ENCODE measurements at regions not wholly inside any gene's neighbourhood (a gene's known extent, or its start where the extent isn't known, plus 50 kb on each side); places are given as distances from the start of the nearest gene placed in this dataset.

DNA sequence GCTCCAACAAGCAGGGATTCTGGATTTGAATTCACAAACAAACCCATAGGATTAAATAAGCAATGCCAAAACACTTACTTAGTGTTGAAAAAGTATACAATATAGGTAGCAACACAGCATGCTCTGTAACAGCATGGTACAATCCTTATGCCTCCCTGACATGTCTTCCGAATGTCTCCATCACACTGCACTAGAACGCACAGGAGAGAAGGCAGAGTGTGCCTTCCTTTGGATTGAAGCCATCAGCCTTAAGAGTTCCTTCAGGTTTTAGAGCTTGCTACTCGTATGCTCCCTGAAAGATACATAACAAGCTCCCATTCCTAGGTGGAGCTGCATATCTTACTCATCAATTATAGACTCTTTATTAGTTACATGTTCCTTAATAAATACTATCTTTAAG lies 1573.9 kb upstream of the PRR20A start:
- TF ChIP-seq BRCA1 (IDR thresholded peaks at IDR 0.05; ENCODE audit: low read depth, low read length), result no peak
- TF ChIP-seq, protein P1, sequence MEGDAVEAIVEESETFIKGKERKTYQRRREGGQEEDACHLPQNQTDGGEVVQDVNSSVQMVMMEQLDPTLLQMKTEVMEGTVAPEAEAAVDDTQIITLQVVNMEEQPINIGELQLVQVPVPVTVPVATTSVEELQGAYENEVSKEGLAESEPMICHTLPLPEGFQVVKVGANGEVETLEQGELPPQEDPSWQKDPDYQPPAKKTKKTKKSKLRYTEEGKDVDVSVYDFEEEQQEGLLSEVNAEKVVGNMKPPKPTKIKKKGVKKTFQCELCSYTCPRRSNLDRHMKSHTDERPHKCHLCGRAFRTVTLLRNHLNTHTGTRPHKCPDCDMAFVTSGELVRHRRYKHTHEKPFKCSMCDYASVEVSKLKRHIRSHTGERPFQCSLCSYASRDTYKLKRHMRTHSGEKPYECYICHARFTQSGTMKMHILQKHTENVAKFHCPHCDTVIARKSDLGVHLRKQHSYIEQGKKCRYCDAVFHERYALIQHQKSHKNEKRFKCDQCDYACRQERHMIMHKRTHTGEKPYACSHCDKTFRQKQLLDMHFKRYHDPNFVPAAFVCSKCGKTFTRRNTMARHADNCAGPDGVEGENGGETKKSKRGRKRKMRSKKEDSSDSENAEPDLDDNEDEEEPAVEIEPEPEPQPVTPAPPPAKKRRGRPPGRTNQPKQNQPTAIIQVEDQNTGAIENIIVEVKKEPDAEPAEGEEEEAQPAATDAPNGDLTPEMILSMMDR (IDR thresholded peaks at IDR 0.05; ENCODE audit: control extremely low read depth in 1 of 3, insufficient read depth in 1 of 3, low read depth in 1 of 3, low read length in 3 of 3), result no peak
- no peak for TF ChIP-seq EP300 (IDR thresholded peaks at IDR 0.05; ENCODE audit: borderline replicate concordance in 1 of 2, low read depth in 2 of 2, low read length in 2 of 2)
- TF ChIP-seq POLR2A (IDR thresholded peaks at IDR 0.05; ENCODE audit: control extremely low read depth in 1 of 2, low read depth in 2 of 2, low read length in 2 of 2), result peak; percentile 83 to 84

All from H1 (cell line).